Spleen (tissue), 7 donors: ENCODE measurements at regions not wholly inside any gene's neighbourhood (a gene's known extent, or its start where the extent isn't known, plus 50 kb on each side); places are given as distances from the start of the nearest gene placed in this dataset.

Experiments used
- CTCF ChIP-seq, 11 experiments: fragments of 200-600 bp in 7 of 11; fragments of 450-650 bp in 4 of 11; sonication (generic) in 4 of 11; IDR thresholded peaks in 8 of 11; conservative IDR thresholded peaks in 3 of 11; 1 replicate in 7 of 11; 2 replicates in 4 of 11; pipeline versions ENCODE4 v1.4.0 to v1.8.0; 2016 to 2021; ENCODE audit warnings: antibody characterized with exemption in 11 of 11, inconsistent platforms in 4 of 11, mild to moderate bottlenecking in 1 of 11
- POLR2A ChIP-seq, 3 donors: fragments of 450-650 bp; IDR thresholded peaks; one replicate each; pipeline ENCODE4 v1.5.1; 2017; ENCODE audit warnings: antibody characterized with exemption in 3 of 3, mild to moderate bottlenecking in 1 of 3
- POLR2AphosphoS5 ChIP-seq, 3 donors: sonication (generic); formaldehyde crosslinking; IDR thresholded peaks; one replicate each; pipeline ENCODE4 v1.5.1; 2017; ENCODE audit warnings: antibody characterized with exemption in 3 of 3
- donor health status: DM: no; HTN: no; CAD: no; lungs with moderate emphysema.
- donor health status: DM: no; HTN: no; CAD: no.
- donor health status: DM: no; HTN: no; CAD: no.

GRCh38 chr10:131808370-131808930 is 92.4 kb upstream of the PPP2R2D start:
- TF ChIP-seq CTCF (IDR thresholded peaks at IDR 0.05 in 8 of 11, conservative IDR thresholded peaks at IDR 0.05 in 3 of 11) (no peak), POLR2AphosphoS5 (IDR thresholded peaks at IDR 0.05) (no peak), POLR2A (IDR thresholded peaks at IDR 0.05) (no peak)
